Keratinocyte (primary cell): ENCODE measurements at regions not wholly inside any gene's neighbourhood (a gene's known extent, or its start where the extent isn't known, plus 50 kb on each side); places are given as distances from the start of the nearest gene placed in this dataset.

Experiments used
- DNase-seq: peaks from one replicate; pipeline ENCODE4 v3.0.0-alpha.2; 2011; ENCODE audit warnings: low read depth, missing footprints, low spot score
- FAIRE-seq: peaks from 2 replicates; lab custom pipeline; 2011; peaks lifted over from hg19 to GRCh38; lab: Jason Lieb, UNC
- H2AFZ ChIP-seq: 2 replicates; pipeline ENCODE4 v1.6.0; 2012; ENCODE audit warnings: low read length, control low read depth, inconsistent platforms; ENCODE audit not compliant: control insufficient read depth
- H3K27ac ChIP-seq: 2 replicates; pipeline ENCODE4 v1.5.1; 2011; ENCODE audit warnings: low read length; ENCODE audit not compliant: control insufficient read depth, insufficient read depth
- H3K27me3 ChIP-seq: 3 replicates; pipeline ENCODE4 v1.6.0; 2011; ENCODE audit warnings: low read length; ENCODE audit not compliant: control insufficient read depth, insufficient read depth; ENCODE audit errors: extremely low read depth
- H3K36me3 ChIP-seq, 2 experiments: 2 replicates in 1 of 2; 3 replicates in 1 of 2; pipeline ENCODE4 v1.5.1; 2011; ENCODE audit warnings: low read length in 2 of 2, mild to moderate bottlenecking in 1 of 2; ENCODE audit not compliant: control insufficient read depth in 2 of 2, insufficient read depth in 2 of 2; ENCODE audit errors: extremely low read depth in 1 of 2
- H3K4me1 ChIP-seq: 3 replicates; pipeline ENCODE4 v1.5.1; 2011; ENCODE audit warnings: low read length; ENCODE audit not compliant: control insufficient read depth, insufficient read depth; ENCODE audit errors: extremely low read depth
- H3K4me2 ChIP-seq: 3 replicates; pipeline ENCODE4 v1.6.0; 2011; ENCODE audit warnings: low read depth, low read length; ENCODE audit not compliant: control insufficient read depth, insufficient read depth; ENCODE audit errors: extremely low read depth
- H3K4me3 ChIP-seq, 3 experiments: fragments of 200-600 bp in 1 of 3; sonication (generic) in 1 of 3; 2 replicates in 2 of 3; 3 replicates in 1 of 3; pipeline ENCODE4 v1.5.1; 2011 to 2016; ENCODE audit warnings: low read length in 3 of 3, mild to moderate bottlenecking in 3 of 3, control low read depth in 2 of 3, inconsistent platforms in 1 of 3, low read depth in 1 of 3, mixed read lengths in 1 of 3, mixed run types in 1 of 3, moderate library complexity in 1 of 3; ENCODE audit not compliant: control insufficient read depth in 2 of 3, insufficient read depth in 2 of 3; ENCODE audit errors: extremely low read depth in 1 of 3
- H3K79me2 ChIP-seq: 2 replicates; pipeline ENCODE4 v1.6.0; 2012; ENCODE audit warnings: low read length; ENCODE audit not compliant: control insufficient read depth, insufficient read depth
- H3K9ac ChIP-seq: 3 replicates; pipeline ENCODE4 v1.6.0; 2011; ENCODE audit warnings: low read length; ENCODE audit not compliant: control insufficient read depth, insufficient read depth; ENCODE audit errors: extremely low read depth
- H3K9me1 ChIP-seq: 3 replicates; pipeline ENCODE4 v1.6.0; 2011; ENCODE audit warnings: low read length; ENCODE audit not compliant: control insufficient read depth, insufficient read depth; ENCODE audit errors: extremely low read depth
- H3K9me3 ChIP-seq: 2 replicates; pipeline ENCODE4 v1.5.1; 2012; ENCODE audit warnings: low read depth, low read length; ENCODE audit not compliant: control insufficient read depth
- H4K20me1 ChIP-seq: 3 replicates; pipeline ENCODE4 v1.6.0; 2011; ENCODE audit warnings: low read length; ENCODE audit not compliant: control insufficient read depth, insufficient read depth; ENCODE audit errors: extremely low read depth
- CTCF ChIP-seq, 3 experiments: IDR thresholded peaks in 1 of 3; conservative IDR thresholded peaks in 1 of 3; optimal IDR thresholded peaks in 1 of 3; 2 replicates in 2 of 3; 3 replicates in 1 of 3; pipeline versions ENCODE3 to v1.5.1; 2011; ENCODE audit warnings: low read length in 3 of 3, mild to moderate bottlenecking in 3 of 3, moderate library complexity in 2 of 3, control low read depth in 1 of 3, inconsistent platforms in 1 of 3; ENCODE audit not compliant: insufficient read depth in 2 of 3; ENCODE audit errors: extremely low read depth in 1 of 3
- EZH2 ChIP-seq: IDR thresholded peaks from one replicate; pipeline ENCODE4 v1.6.1; 2012; ENCODE audit warnings: inconsistent platforms, mild to moderate bottlenecking, low read length, moderate library complexity
- dilution Hi-C: fragments of 300-500 bp; cut with MboI; formaldehyde crosslinking; loops from one replicate; pipeline ENCODE4 v1.7.0; 2020; ENCODE audit warnings: low sequenced_read_pairs; ENCODE audit not compliant: extremely low pct_ligation_motif_present

GRCh38 chr1:2916706-2917105 lies 104.6 kb upstream of the ACTRT2 start:
- no peak overlapping the region for H3K4me2 ChIP-seq
- H3K27me3 ChIP-seq = no peaks in the 10 kb centered on the region
- TF ChIP-seq EZH2 = no peak
- no peak for TF ChIP-seq CTCF (optimal IDR thresholded peaks at IDR 0.05 in 1 of 3, IDR thresholded peaks at IDR 0.05 in 1 of 3, conservative IDR thresholded peaks at IDR 0.05 in 1 of 3; ENCODE audit: extremely low read depth in 1 of 3, insufficient read depth in 2 of 3, low read length in 3 of 3)
- peaks cover 21% of the 10 kb centered on the region for H3K9me3 ChIP-seq
- H3K4me3 ChIP-seq = no peak overlapping the region
- dilution Hi-C loops = no loop called here
- DNase-seq = no peak
- H3K4me1 ChIP-seq = no peaks in the 10 kb centered on the region
- H3K9me1 ChIP-seq = no peaks in the 10 kb centered on the region
- no peak overlapping the region for H3K27ac ChIP-seq
- no peak overlapping the region for H2AFZ ChIP-seq
- no peaks in the 10 kb centered on the region for H3K36me3 ChIP-seq
- no peaks in the 10 kb centered on the region for H3K79me2 ChIP-seq
- no peaks in the 10 kb centered on the region for H4K20me1 ChIP-seq
- no peak for FAIRE-seq
- no peak overlapping the region for H3K9ac ChIP-seq

- H2AFZ ChIP-seq = no peak overlapping the region
- no peak overlapping the region for H3K4me3 ChIP-seq
- no peak overlapping the region for H3K9ac ChIP-seq
- H3K79me2 ChIP-seq = no peaks in the 10 kb centered on the region
- peaks cover 23% of the 10 kb centered on the region for H3K9me3 ChIP-seq
- no peak overlapping the region for H3K4me2 ChIP-seq
- no peaks in the 10 kb centered on the region for H3K9me1 ChIP-seq
- no peaks in the 10 kb centered on the region for H3K27me3 ChIP-seq
- FAIRE-seq = no peak
- no peaks in the 10 kb centered on the region for H4K20me1 ChIP-seq
- TF ChIP-seq EZH2 = no peak
- no peak for TF ChIP-seq CTCF (optimal IDR thresholded peaks at IDR 0.05 in 1 of 3, IDR thresholded peaks at IDR 0.05 in 1 of 3, conservative IDR thresholded peaks at IDR 0.05 in 1 of 3; ENCODE audit: extremely low read depth in 1 of 3, insufficient read depth in 2 of 3, low read length in 3 of 3)
- DNase-seq = no peak
- H3K4me1 ChIP-seq = no peaks in the 10 kb centered on the region
- dilution Hi-C loops = no loop called here
- H3K27ac ChIP-seq = no peak overlapping the region
- no peaks in the 10 kb centered on the region for H3K36me3 ChIP-seq
Observed at GRCh38 chr1:2917284-2917683, 104.0 kb upstream of the ACTRT2 start.
